Chondrocyte (in vitro differentiated cells): ENCODE measurements at regions not wholly inside any gene's neighbourhood (a gene's known extent, or its start where the extent isn't known, plus 50 kb on each side); places are given as distances from the start of the nearest gene placed in this dataset.

Source experiments
- DNase-seq: peaks from one replicate; pipeline ENCODE4 v3.0.0; 2021; ENCODE audit warnings: mixed read lengths, low spot score
- H3K27ac Mint-ChIP-seq: one replicate; pipeline ENCODE4 v1.8.0; 2021; ENCODE audit warnings: mild to moderate bottlenecking, moderate library complexity, mixed read lengths; ENCODE audit not compliant: unreplicated experiment
- H3K27me3 Mint-ChIP-seq: 2 replicates; pipeline ENCODE4 v1.8.0; 2021; ENCODE audit warnings: low read depth, mixed read lengths
- H3K36me3 Mint-ChIP-seq: 2 replicates; pipeline ENCODE4 v1.8.0; 2021; ENCODE audit warnings: low read depth, mixed read lengths
- H3K4me1 Mint-ChIP-seq: 2 replicates; pipeline ENCODE4 v1.8.0; 2021; ENCODE audit warnings: low read depth, mild to moderate bottlenecking, mixed read lengths
- H3K4me3 Mint-ChIP-seq: one replicate; pipeline ENCODE4 v1.8.0; 2021; ENCODE audit warnings: mild to moderate bottlenecking, moderate library complexity, mixed read lengths; ENCODE audit not compliant: unreplicated experiment
- H3K9me3 Mint-ChIP-seq: 2 replicates; pipeline ENCODE4 v1.8.0; 2021; ENCODE audit warnings: low read depth, mixed read lengths
- TF ChIP-seq, protein P1 (sequence below): fragments of 200-600 bp; sonication (generic); IDR thresholded peaks from 2 replicates; pipeline ENCODE4 v1.5.0; 2021; ENCODE audit warnings: antibody characterized with exemption, mild to moderate bottlenecking, moderate library complexity

DNA sequence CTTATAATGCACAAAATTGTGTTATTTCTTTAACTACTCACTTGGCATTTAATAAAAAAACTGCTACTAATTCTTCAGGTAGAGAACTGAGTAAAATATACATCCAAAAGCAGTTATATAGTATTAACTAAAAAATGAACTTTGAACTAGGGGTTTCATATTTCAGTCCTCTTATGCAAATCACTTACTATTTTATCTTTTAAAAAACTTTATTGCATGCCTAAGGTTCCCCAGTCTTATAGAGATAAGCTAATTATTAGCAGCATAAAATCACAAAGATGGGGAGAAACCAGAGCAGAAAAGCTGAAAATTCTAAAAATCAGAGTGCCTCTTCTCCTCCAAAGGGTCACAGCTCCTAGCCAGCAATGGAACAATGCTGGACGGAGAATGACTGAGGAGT lies 228.0 kb downstream of the CALCRL start:
- TF ChIP-seq, protein P1, sequence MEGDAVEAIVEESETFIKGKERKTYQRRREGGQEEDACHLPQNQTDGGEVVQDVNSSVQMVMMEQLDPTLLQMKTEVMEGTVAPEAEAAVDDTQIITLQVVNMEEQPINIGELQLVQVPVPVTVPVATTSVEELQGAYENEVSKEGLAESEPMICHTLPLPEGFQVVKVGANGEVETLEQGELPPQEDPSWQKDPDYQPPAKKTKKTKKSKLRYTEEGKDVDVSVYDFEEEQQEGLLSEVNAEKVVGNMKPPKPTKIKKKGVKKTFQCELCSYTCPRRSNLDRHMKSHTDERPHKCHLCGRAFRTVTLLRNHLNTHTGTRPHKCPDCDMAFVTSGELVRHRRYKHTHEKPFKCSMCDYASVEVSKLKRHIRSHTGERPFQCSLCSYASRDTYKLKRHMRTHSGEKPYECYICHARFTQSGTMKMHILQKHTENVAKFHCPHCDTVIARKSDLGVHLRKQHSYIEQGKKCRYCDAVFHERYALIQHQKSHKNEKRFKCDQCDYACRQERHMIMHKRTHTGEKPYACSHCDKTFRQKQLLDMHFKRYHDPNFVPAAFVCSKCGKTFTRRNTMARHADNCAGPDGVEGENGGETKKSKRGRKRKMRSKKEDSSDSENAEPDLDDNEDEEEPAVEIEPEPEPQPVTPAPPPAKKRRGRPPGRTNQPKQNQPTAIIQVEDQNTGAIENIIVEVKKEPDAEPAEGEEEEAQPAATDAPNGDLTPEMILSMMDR: no peak
- no peak overlapping the region for H3K27ac Mint-ChIP-seq
- no peak overlapping the region for H3K4me3 Mint-ChIP-seq
- no peaks in the 10 kb centered on the region for H3K36me3 Mint-ChIP-seq
- no peaks in the 10 kb centered on the region for H3K27me3 Mint-ChIP-seq
- peaks cover 6% of the 10 kb centered on the region for H3K9me3 Mint-ChIP-seq
- no peak for DNase-seq
- peaks cover 10% of the 10 kb centered on the region for H3K4me1 Mint-ChIP-seq

DNA sequence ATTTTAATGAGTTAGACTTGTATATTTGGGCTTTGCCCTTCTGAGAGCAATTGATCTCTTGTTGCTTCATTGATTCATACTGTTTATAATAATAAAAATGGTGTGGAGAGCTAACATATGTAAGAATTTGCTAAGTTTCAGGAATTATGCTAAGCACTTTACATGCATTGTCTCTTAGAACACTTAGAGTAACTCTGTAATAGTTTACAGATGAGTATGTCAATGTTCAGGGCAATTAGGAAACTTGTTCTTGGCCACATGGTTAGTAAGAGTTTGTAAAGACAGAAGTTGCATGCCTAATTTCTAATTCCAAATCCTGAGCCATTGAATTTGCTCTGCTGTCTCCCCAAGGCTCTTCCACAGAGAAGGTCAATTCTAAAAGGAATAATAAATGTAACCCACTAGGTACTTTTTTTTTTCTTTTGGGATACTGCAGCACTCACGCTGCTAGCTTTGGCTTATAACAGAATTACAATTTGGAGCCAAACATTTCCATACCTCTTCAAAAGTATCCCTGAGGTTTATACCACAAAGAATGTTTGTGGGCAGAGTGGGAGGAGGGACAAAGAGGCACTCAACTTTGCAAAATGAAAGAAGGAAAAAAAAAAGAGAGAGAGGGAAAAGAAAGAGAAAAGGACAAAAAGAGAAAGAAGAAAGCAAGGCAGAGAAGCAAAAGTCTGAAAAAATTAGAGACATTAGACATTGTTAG lies 232.4 kb downstream of the CALCRL start:
- DNase-seq: no peak
- no peak overlapping the region for H3K4me3 Mint-ChIP-seq
- peaks cover 4% of the 10 kb centered on the region for H3K36me3 Mint-ChIP-seq
- H3K27ac Mint-ChIP-seq: peak overlapping the region; percentile 53
- TF ChIP-seq, protein P1: no peak
- H3K4me1 Mint-ChIP-seq: peaks cover 10% of the 10 kb centered on the region
- H3K27me3 Mint-ChIP-seq: no peaks in the 10 kb centered on the region
- peaks cover 17% of the 10 kb centered on the region for H3K9me3 Mint-ChIP-seq

- H3K27ac Mint-ChIP-seq: no peak overlapping the region
- TF ChIP-seq, protein P1: no peak
- H3K9me3 Mint-ChIP-seq: peaks cover 17% of the 10 kb centered on the region
These were observed 233.7 kb downstream of the CALCRL start for GRCh38 chr2:187214306-187214705.

DNA sequence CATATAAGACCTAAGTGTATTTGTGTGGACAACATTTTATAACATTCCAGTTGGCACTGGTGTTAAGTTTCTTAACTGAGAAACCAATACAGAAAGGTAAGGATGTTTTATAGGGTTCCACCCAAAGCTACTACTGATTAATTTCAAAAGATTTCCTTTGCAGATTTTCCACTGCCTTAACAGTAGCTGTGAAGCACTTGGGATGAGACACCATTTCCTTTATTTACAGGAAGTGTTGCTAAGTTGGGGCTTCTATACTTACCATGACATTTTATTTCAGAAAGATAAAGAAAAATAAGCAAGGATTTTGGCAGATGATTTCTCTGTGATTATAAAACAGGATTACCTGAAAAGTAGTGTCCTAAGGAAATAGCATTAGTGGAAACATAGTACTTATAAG lies 234.3 kb downstream of the CALCRL start:
- Mint-ChIP-seq H3K36me3 (peaks cover 4% of the 10 kb centered on the region), H3K4me3 (no peak overlapping the region), H3K27ac (no peak overlapping the region), H3K27me3 (no peaks in the 10 kb centered on the region), H3K4me1 (peaks cover 10% of the 10 kb centered on the region), H3K9me3 (peaks cover 17% of the 10 kb centered on the region)
- TF ChIP-seq, protein P1: no peak
- no peak for DNase-seq

More at GRCh38 chr2:187214306-187214705, 233.7 kb downstream of the CALCRL start:
- Mint-ChIP-seq H3K4me1 (peaks cover 10% of the 10 kb centered on the region), H3K36me3 (peaks cover 4% of the 10 kb centered on the region), H3K27me3 (no peaks in the 10 kb centered on the region), H3K4me3 (no peak overlapping the region)
- no peak for DNase-seq

DNA sequence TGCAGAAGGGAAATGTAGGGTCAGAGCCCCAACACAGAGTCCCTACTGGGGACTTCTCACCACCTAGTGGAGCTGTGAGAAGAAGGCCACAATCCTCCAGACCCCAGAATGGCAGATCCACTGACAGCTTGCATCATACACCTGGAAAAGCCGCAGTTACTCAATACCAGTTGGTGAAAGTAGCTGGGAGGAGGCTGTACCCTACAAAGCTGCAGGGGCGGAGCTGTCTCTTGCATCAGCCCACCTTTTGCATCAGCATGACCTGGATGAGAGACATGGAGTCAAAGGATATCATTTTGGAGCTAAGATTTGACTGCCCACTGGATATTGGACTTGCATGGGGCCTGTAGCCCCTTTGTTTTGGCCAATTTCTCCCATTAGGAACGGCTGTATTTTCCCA lies 237.3 kb downstream of the CALCRL start:
- no peak for DNase-seq
- Mint-ChIP-seq H3K27me3 (peaks cover 3% of the 10 kb centered on the region), H3K4me3 (no peak overlapping the region), H3K4me1 (peaks cover 4% of the 10 kb centered on the region), H3K27ac (no peak overlapping the region), H3K36me3 (peaks cover 4% of the 10 kb centered on the region), H3K9me3 (peaks cover 17% of the 10 kb centered on the region)
- TF ChIP-seq, protein P1: no peak
